SK-N-SH (cell line): ENCODE measurements at regions not wholly inside any gene's neighbourhood (a gene's known extent, or its start where the extent isn't known, plus 50 kb on each side); places are given as distances from the start of the nearest gene placed in this dataset.

Experiments
- CTCF ChIA-PET: fragments of 300-600, 350-600 bp; formaldehyde crosslinking; extraction: SDS; loops from one replicate; lab custom pipeline; 2021; lab: Yijun Ruan, JAX
- POLR2A ChIA-PET: fragments of 350-600 bp; sonication (Branson Sonifier 250); formaldehyde crosslinking; extraction: SDS; loops from one replicate; lab custom pipeline; 2020; ENCODE audit warnings: antibody characterized with exemption, inconsistent platforms; lab: Yijun Ruan, JAX
- DNase-seq: peaks from one replicate; pipeline ENCODE4 v3.0.0; 2012
- H2AFZ ChIP-seq: fragments of 200-600 bp; sonication (generic); 2 replicates; pipeline ENCODE4 v1.8.1; 2016; ENCODE audit warnings: antibody characterized with exemption, mild to moderate bottlenecking, low read depth
- H3F3A ChIP-seq: fragments of 200-600 bp; sonication (generic); replicated peaks from 2 replicates; pipeline ENCODE3; 2016; ENCODE audit warnings: antibody characterized with exemption, mild to moderate bottlenecking; ENCODE audit not compliant: insufficient read depth
- H3K27ac ChIP-seq, 2 experiments: fragments of 200-500 bp in 1 of 2; fragments of 200-600 bp in 1 of 2; sonication (Bioruptor generic) in 1 of 2; sonication (generic), shearing (Covaris generic) in 1 of 2; 2 replicates each; pipeline versions ENCODE4 v1.5.1 to v1.6.1; 2014 to 2016; ENCODE audit warnings: low read depth in 2 of 2, inconsistent platforms in 1 of 2, low read length in 1 of 2, mild to moderate bottlenecking in 1 of 2, mixed read lengths in 1 of 2
- H3K27me3 ChIP-seq: fragments of 200-600 bp; sonication (generic), shearing (Covaris generic); 2 replicates; pipeline ENCODE4 v1.6.1; 2016; ENCODE audit warnings: mixed run types; ENCODE audit not compliant: insufficient read depth
- H3K36me3 ChIP-seq, 2 experiments: fragments of 200-500 bp in 1 of 2; fragments of 200-600 bp in 1 of 2; sonication (Bioruptor generic) in 1 of 2; sonication (generic) in 1 of 2; replicated peaks in 1 of 2; 2 replicates each; pipeline versions ENCODE3 to v1.5.1; 2014 to 2016; ENCODE audit warnings: low read length in 1 of 2, mild to moderate bottlenecking in 1 of 2; ENCODE audit not compliant: insufficient read depth in 2 of 2, control insufficient read depth in 1 of 2
- H3K4me1 ChIP-seq, 2 experiments: fragments of 200-500 bp in 1 of 2; fragments of 200-600 bp in 1 of 2; sonication (Bioruptor generic) in 1 of 2; sonication (generic), shearing (Covaris generic) in 1 of 2; 2 replicates each; pipeline versions ENCODE4 v1.5.1 to v1.6.1; 2014 to 2016; ENCODE audit warnings: low read depth in 1 of 2, low read length in 1 of 2, mixed run types in 1 of 2; ENCODE audit not compliant: insufficient read depth in 2 of 2, control insufficient read depth in 1 of 2
- H3K4me2 ChIP-seq: fragments of 200-600 bp; sonication (generic), shearing (Covaris generic); 2 replicates; pipeline ENCODE4 v1.6.1; 2017; ENCODE audit warnings: mixed run types
- H3K4me3 ChIP-seq, 2 experiments: fragments of 200-500 bp in 1 of 2; fragments of 200-600 bp in 1 of 2; sonication (Bioruptor generic) in 1 of 2; sonication (generic), shearing (Covaris generic) in 1 of 2; 2 replicates each; pipeline versions ENCODE4 v1.5.1 to v1.8.1; 2014 to 2016; ENCODE audit warnings: low read depth in 2 of 2, inconsistent platforms in 1 of 2, low read length in 1 of 2, mild to moderate bottlenecking in 1 of 2, mixed read lengths in 1 of 2, moderate library complexity in 1 of 2
- H3K79me2 ChIP-seq: fragments of 200-600 bp; sonication (generic); 2 replicates; pipeline ENCODE4 v1.8.1; 2017; ENCODE audit warnings: mild to moderate bottlenecking; ENCODE audit not compliant: insufficient read depth
- H3K9ac ChIP-seq: fragments of 200-600 bp; sonication (generic); 2 replicates; pipeline ENCODE4 v1.6.1; 2017; ENCODE audit warnings: mixed run types
- H3K9me2 ChIP-seq: fragments of 200-600 bp; sonication (generic); 2 replicates; pipeline ENCODE4 v1.6.1; 2017; ENCODE audit warnings: mixed run types
- H3K9me3 ChIP-seq: fragments of 200-600 bp; sonication (generic); 2 replicates; pipeline ENCODE4 v1.6.1; 2017; ENCODE audit warnings: mixed run types, mild to moderate bottlenecking, moderate library complexity
- H4K20me1 ChIP-seq: fragments of 200-600 bp; sonication (generic); 2 replicates; pipeline ENCODE4 v1.6.1; 2017; ENCODE audit warnings: mild to moderate bottlenecking, mixed run types; ENCODE audit not compliant: insufficient read depth
- CTCF ChIP-seq: fragments of 200-600 bp; sonication (generic); IDR thresholded peaks from 2 replicates; pipeline ENCODE4 v1.6.1; 2017; ENCODE audit warnings: antibody characterized with exemption, mild to moderate bottlenecking, moderate library complexity
- ELF1 ChIP-seq: IDR thresholded peaks from 2 replicates; pipeline ENCODE4 v1.4.0; 2012
- EP300 ChIP-seq, 2 experiments: IDR thresholded peaks; 2 replicates each; pipeline versions ENCODE4 v1.4.0 to v1.6.1; 2012; ENCODE audit warnings: borderline replicate concordance in 1 of 2, low read depth in 1 of 2, low read length in 1 of 2
- EZH2phosphoT487 ChIP-seq: fragments of 200-600 bp; sonication (generic); IDR thresholded peaks from 2 replicates; pipeline ENCODE4 v1.6.1; 2017; ENCODE audit warnings: low read depth, mixed run types, mild to moderate bottlenecking, antibody characterized with exemption, moderate library complexity, borderline replicate concordance
- FOSL2 ChIP-seq: IDR thresholded peaks from 2 replicates; pipeline ENCODE4 v1.4.0; 2012; ENCODE audit warnings: low read depth, mild to moderate bottlenecking, moderate library complexity, borderline replicate concordance
- FOXM1 ChIP-seq: IDR thresholded peaks from 2 replicates; pipeline ENCODE4 v1.4.0; 2012; ENCODE audit warnings: low read depth, mild to moderate bottlenecking
- GATA2 ChIP-seq: sonication (generic); formaldehyde crosslinking; IDR thresholded peaks from 2 replicates; pipeline ENCODE4 v1.5.0; 2020; ENCODE audit warnings: mild to moderate bottlenecking, missing genetic modification reagents
- IRF3 ChIP-seq: fragments of 150-350 bp; IDR thresholded peaks from 2 replicates; pipeline ENCODE4 v1.6.1; 2016; ENCODE audit warnings: mild to moderate bottlenecking, low read depth, low read length
- POLR2AphosphoS5 ChIP-seq: IDR thresholded peaks from 2 replicates; pipeline ENCODE4 v1.6.1; 2012; ENCODE audit warnings: low read depth, low read length
- RAD21 ChIP-seq: IDR thresholded peaks from 2 replicates; pipeline ENCODE4 v1.6.1; 2012; ENCODE audit warnings: mild to moderate bottlenecking, low read length
- RFX5 ChIP-seq: IDR thresholded peaks from 2 replicates; pipeline ENCODE4 v1.6.1; 2012; ENCODE audit warnings: mild to moderate bottlenecking, improper control_type of control experiment, low read length
- SIN3A ChIP-seq: IDR thresholded peaks from 2 replicates; pipeline ENCODE4 v1.6.1; 2012; ENCODE audit warnings: low read depth, mild to moderate bottlenecking, low read length, moderate library complexity, borderline replicate concordance
- SMC3 ChIP-seq: IDR thresholded peaks from 2 replicates; pipeline ENCODE4 v1.6.1; 2012; ENCODE audit warnings: low read depth, low read length, improper control_type of control experiment
- USF1 ChIP-seq: IDR thresholded peaks from 2 replicates; pipeline ENCODE4 v1.4.0; 2012; ENCODE audit warnings: low read depth, borderline replicate concordance
- USF2 ChIP-seq: fragments of 150-350 bp; IDR thresholded peaks from 2 replicates; pipeline ENCODE4 v1.6.1; 2017; ENCODE audit warnings: antibody characterized with exemption, low read length, low read depth, borderline replicate concordance
- whole genome bisulfite sequencing: methylation state at CpG from one replicate; pipeline ENCODE4 v1.1.6; 2017; ENCODE audit warnings: low lambda C conversion rate; 5-methylcytosine and 5-hydroxymethylcytosine counted together
- TF ChIP-seq, protein P1 (sequence below): IDR thresholded peaks from 2 replicates; pipeline ENCODE4 v1.4.0; 2012; ENCODE audit warnings: low read depth, borderline replicate concordance

DNA sequence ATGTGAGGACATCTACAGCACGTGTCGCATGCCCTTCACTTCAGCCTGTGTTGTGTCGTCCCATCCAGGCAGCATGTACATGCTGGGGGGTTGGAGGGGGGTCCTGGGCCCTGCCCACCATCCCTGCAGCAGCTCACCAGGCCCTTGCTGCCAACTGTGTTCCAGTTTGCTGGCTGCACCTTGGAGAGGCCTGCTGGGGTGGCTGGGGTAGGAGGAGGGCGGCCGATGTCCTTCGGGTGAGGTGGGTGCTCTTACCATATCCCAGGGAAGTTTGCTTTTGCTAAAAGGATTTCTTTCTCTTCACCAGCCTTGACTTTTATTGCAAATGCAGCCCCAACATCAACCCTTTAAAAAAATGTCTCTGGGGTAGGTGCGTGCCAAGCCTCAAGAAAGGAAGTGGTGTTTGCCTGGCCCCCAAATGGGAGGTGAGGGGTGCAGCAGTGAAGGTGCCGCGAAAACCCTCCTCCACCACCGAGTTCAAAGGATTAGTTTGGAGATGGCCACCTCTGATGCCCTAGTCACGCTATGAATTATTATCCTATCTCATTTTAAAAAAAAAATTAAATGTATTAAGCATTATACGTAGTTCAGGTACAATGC is 165.8 kb upstream of the KLF6 start:
- no peaks in the 10 kb centered on the region for H3K9me2 ChIP-seq
- no peaks in the 10 kb centered on the region for H3K79me2 ChIP-seq
- peaks cover 0 to 3% of the 10 kb centered on the region in 2 experiments; a peak in 1 of 4 replicates for H3K4me1 ChIP-seq
- H4K20me1 ChIP-seq = no peaks in the 10 kb centered on the region
- no peak overlapping the region for H3K4me3 ChIP-seq
- no peaks in the 10 kb centered on the region for H3K9me3 ChIP-seq
- TF ChIP-seq RAD21 (no peak), POLR2AphosphoS5 (no peak), EP300 (IDR thresholded peaks at IDR 0.05; ENCODE audit: borderline replicate concordance in 1 of 2, low read depth in 1 of 2, low read length in 1 of 2) (no peak), ELF1 (no peak), RFX5 (no peak), FOXM1 (no peak)
- TF ChIP-seq, protein P1, sequence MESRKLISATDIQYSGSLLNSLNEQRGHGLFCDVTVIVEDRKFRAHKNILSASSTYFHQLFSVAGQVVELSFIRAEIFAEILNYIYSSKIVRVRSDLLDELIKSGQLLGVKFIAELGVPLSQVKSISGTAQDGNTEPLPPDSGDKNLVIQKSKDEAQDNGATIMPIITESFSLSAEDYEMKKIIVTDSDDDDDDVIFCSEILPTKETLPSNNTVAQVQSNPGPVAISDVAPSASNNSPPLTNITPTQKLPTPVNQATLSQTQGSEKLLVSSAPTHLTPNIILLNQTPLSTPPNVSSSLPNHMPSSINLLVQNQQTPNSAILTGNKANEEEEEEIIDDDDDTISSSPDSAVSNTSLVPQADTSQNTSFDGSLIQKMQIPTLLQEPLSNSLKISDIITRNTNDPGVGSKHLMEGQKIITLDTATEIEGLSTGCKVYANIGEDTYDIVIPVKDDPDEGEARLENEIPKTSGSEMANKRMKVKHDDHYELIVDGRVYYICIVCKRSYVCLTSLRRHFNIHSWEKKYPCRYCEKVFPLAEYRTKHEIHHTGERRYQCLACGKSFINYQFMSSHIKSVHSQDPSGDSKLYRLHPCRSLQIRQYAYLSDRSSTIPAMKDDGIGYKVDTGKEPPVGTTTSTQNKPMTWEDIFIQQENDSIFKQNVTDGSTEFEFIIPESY = no peak
- DNase-seq = no peak
- CTCF ChIA-PET = no interaction called here
- H3K27ac ChIP-seq = no peak overlapping the region
- 96% methylated on average over 12 of the region's 12 CpGs for WGBS
- no peak overlapping the region for H3K4me2 ChIP-seq
- no peak overlapping the region for H3K9ac ChIP-seq
- no peaks in the 10 kb centered on the region for H3K27me3 ChIP-seq
- H3F3A ChIP-seq = peaks cover 9% of the 10 kb centered on the region
- no peak overlapping the region for H2AFZ ChIP-seq
- no peaks in the 10 kb centered on the region for H3K36me3 ChIP-seq
- POLR2A ChIA-PET = no interaction called here

DNA sequence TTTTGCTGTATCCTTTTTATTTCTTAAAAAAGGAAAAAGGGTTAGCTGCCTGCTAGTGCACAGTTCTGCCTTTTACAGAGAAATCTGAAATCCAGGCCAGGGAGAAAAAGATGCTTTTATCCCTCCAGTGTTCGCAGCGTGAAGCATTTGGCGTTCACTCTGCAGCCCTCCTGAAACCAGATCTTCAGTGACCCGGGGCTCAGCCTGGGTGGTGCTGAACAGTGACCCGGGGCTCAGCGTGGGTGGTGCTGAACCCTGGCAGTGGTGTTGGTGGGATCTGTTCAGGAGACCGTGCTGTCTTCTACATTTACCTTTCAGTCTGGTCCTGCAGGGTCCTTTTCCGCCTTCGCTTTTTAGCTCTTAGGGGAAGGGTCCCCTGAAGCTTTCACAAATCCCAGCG is 164.7 kb upstream of the KLF6 start:
- TF ChIP-seq CTCF (no peak), SMC3 (no peak), SIN3A (no peak), GATA2 (CRISPR knock-in tag) (no peak), USF2 (no peak), IRF3 (no peak), FOSL2 (no peak), USF1 (no peak), FOXM1 (no peak), EZH2phosphoT487 (no peak)
- TF ChIP-seq, protein P1 = no peak
- DNase-seq = no peak
- peaks cover 5% of the 10 kb centered on the region; the same call in 1 of the 2 replicates for H3K79me2 ChIP-seq
- H3K4me3 ChIP-seq = no peak overlapping the region
- CTCF ChIA-PET = no interaction called here
- H3K4me2 ChIP-seq = no peak overlapping the region
- peaks cover 9% of the 10 kb centered on the region for H3F3A ChIP-seq
- H3K9me3 ChIP-seq = no peaks in the 10 kb centered on the region
- no peaks in the 10 kb centered on the region for H3K36me3 ChIP-seq
- H3K27me3 ChIP-seq = no peaks in the 10 kb centered on the region
- H3K9me2 ChIP-seq = no peaks in the 10 kb centered on the region
- 88% methylated on average over 10 of the region's 10 CpGs for WGBS
- H2AFZ ChIP-seq = no peak overlapping the region
- no peak overlapping the region for H3K9ac ChIP-seq
- H3K4me1 ChIP-seq = peaks cover 0 to 3% of the 10 kb centered on the region in 2 experiments; a peak in 1 of 4 replicates
- no peaks in the 10 kb centered on the region for H4K20me1 ChIP-seq
- no peak overlapping the region for H3K27ac ChIP-seq
- POLR2A ChIA-PET = no interaction called here
